ENCODE measurements at regions not wholly inside any gene's neighbourhood (a gene's known extent, or its start where the extent isn't known, plus 50 kb on each side); places are given as distances from the start of the nearest gene placed in this dataset.

DNA sequence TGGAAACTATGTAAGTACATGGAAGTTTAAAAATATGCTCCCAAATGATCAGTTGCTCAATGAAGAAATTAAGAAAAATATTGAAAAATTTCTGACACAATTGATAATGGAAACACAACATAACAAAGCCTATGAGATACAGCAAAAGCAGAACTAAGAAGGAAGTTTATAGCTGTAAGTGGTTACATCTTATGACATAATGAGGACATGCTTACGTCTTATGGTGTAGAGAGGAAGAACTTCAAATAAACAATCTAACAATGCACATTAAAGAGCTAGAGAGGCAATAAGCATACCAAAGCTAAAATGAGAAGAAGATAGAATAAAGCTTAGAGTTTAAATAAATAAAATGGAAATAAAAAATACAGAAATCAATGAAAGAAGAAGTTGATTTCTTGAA, 50.0 kb upstream of the CEACAM21 start (continued):
- no peak for TF ChIP-seq EZH2 (IDR thresholded peaks at IDR 0.05; ENCODE audit: low read depth, unreplicated experiment)
- no peak for TF ChIP-seq REST (IDR thresholded peaks at IDR 0.05; ENCODE audit: unreplicated experiment)
